ENCODE measurements at regions not wholly inside any gene's neighbourhood (a gene's known extent, or its start where the extent isn't known, plus 50 kb on each side); places are given as distances from the start of the nearest gene placed in this dataset.

GRCh38 chr4:180394312-180394711 is 1848.9 kb upstream of the TENM3 start:
- no peak for TF ChIP-seq CTCF (IDR thresholded peaks at IDR 0.05; ENCODE audit: borderline replicate concordance, extremely low read depth, insufficient read depth)
- no peak overlapping the region for H3K4me3 ChIP-seq (ENCODE audit: low read length in 3 of 3)
- H3K4me1 ChIP-seq (ENCODE audit: control insufficient read depth in 2 of 3, insufficient read depth in 2 of 3, low read depth in 1 of 3, low read length in 3 of 3), result no peaks in the 10 kb centered on the region
- FAIRE-seq (no peak), DNase-seq (no peak)
- H3K9me3 ChIP-seq (ENCODE audit: control insufficient read depth in 2 of 3, insufficient read depth in 1 of 3, low read length in 3 of 3), result no peaks in the 10 kb centered on the region
- intact Hi-C loops (cut with DNase I), result no loop called here
- no peak overlapping the region for H3K27ac ChIP-seq (ENCODE audit: low read depth in 2 of 2, low read length in 2 of 2)
- no peaks in the 10 kb centered on the region for H3K27me3 ChIP-seq (ENCODE audit: control insufficient read depth, insufficient read depth, low read length)
- no peaks in the 10 kb centered on the region for H3K36me3 ChIP-seq (ENCODE audit: control insufficient read depth in 2 of 3, insufficient read depth in 3 of 3, low read length in 3 of 3)
- H3K9ac ChIP-seq (ENCODE audit: low read length in 3 of 3), result no peak overlapping the region

GRCh38 chr4:180394730-180395129 is 1848.5 kb upstream of the TENM3 start:
- no peak for TF ChIP-seq CTCF (IDR thresholded peaks at IDR 0.05; ENCODE audit: borderline replicate concordance, extremely low read depth, insufficient read depth)
- intact Hi-C loops (cut with DNase I), result no loop called here
- no peak overlapping the region for H3K4me3 ChIP-seq (ENCODE audit: low read length in 3 of 3)

GRCh38 chr4:180398564-180398963 is 1844.6 kb upstream of the TENM3 start:
- Histone ChIP-seq H3K9ac (ENCODE audit: low read length in 3 of 3) (no peak overlapping the region), H3K27me3 (ENCODE audit: control insufficient read depth, insufficient read depth, low read length) (no peaks in the 10 kb centered on the region), H3K9me3 (ENCODE audit: control insufficient read depth in 2 of 3, insufficient read depth in 1 of 3, low read length in 3 of 3) (no peaks in the 10 kb centered on the region), H3K27ac (ENCODE audit: low read depth in 2 of 2, low read length in 2 of 2) (no peak overlapping the region), H3K36me3 (ENCODE audit: control insufficient read depth in 2 of 3, insufficient read depth in 3 of 3, low read length in 3 of 3) (no peaks in the 10 kb centered on the region), H3K4me3 (ENCODE audit: low read length in 3 of 3) (no peak overlapping the region), H3K4me1 (ENCODE audit: control insufficient read depth in 2 of 3, insufficient read depth in 2 of 3, low read depth in 1 of 3, low read length in 3 of 3) (no peaks in the 10 kb centered on the region)
- intact Hi-C loops (cut with DNase I), result no loop called here
- FAIRE-seq (no peak), DNase-seq (no peak)
- no peak for TF ChIP-seq CTCF (IDR thresholded peaks at IDR 0.05; ENCODE audit: borderline replicate concordance, extremely low read depth, insufficient read depth)

More at GRCh38 chr4:180394730-180395129, 1848.5 kb upstream of the TENM3 start:
- Histone ChIP-seq H3K9ac (ENCODE audit: low read length in 3 of 3) (no peak overlapping the region), H3K36me3 (ENCODE audit: control insufficient read depth in 2 of 3, insufficient read depth in 3 of 3, low read length in 3 of 3) (no peaks in the 10 kb centered on the region), H3K27ac (ENCODE audit: low read depth in 2 of 2, low read length in 2 of 2) (no peak overlapping the region), H3K9me3 (ENCODE audit: control insufficient read depth in 2 of 3, insufficient read depth in 1 of 3, low read length in 3 of 3) (no peaks in the 10 kb centered on the region), H3K4me1 (ENCODE audit: control insufficient read depth in 2 of 3, insufficient read depth in 2 of 3, low read depth in 1 of 3, low read length in 3 of 3) (no peaks in the 10 kb centered on the region), H3K27me3 (ENCODE audit: control insufficient read depth, insufficient read depth, low read length) (no peaks in the 10 kb centered on the region)
- DNase-seq (no peak), FAIRE-seq (no peak)

GRCh38 chr4:180407275-180407885 is 1835.8 kb upstream of the TENM3 start:
- H3K27me3 ChIP-seq (ENCODE audit: control insufficient read depth, insufficient read depth, low read length), result no peaks in the 10 kb centered on the region
- TF ChIP-seq CTCF (IDR thresholded peaks at IDR 0.05; ENCODE audit: borderline replicate concordance, extremely low read depth, insufficient read depth), result no peak

More at GRCh38 chr4:180407275-180407885, 1835.8 kb upstream of the TENM3 start:
- FAIRE-seq, result no peak
- no peak overlapping the region for H3K27ac ChIP-seq (ENCODE audit: low read depth in 2 of 2, low read length in 2 of 2)
- no peaks in the 10 kb centered on the region for H3K9me3 ChIP-seq (ENCODE audit: control insufficient read depth in 2 of 3, insufficient read depth in 1 of 3, low read length in 3 of 3)
- H3K36me3 ChIP-seq (ENCODE audit: control insufficient read depth in 2 of 3, insufficient read depth in 3 of 3, low read length in 3 of 3), result no peaks in the 10 kb centered on the region
- H3K4me3 ChIP-seq (ENCODE audit: low read length in 3 of 3), result no peak overlapping the region
- no peak for DNase-seq
- H3K9ac ChIP-seq (ENCODE audit: low read length in 3 of 3), result no peak overlapping the region
- intact Hi-C loops (cut with DNase I), result no loop called here
- H3K4me1 ChIP-seq (ENCODE audit: control insufficient read depth in 2 of 3, insufficient read depth in 2 of 3, low read depth in 1 of 3, low read length in 3 of 3), result no peaks in the 10 kb centered on the region

Data from kidney (tissue), 13 donors.